GM12891 (cell line): ENCODE measurements at regions not wholly inside any gene's neighbourhood (a gene's known extent, or its start where the extent isn't known, plus 50 kb on each side); places are given as distances from the start of the nearest gene placed in this dataset.
"Not testable (repeated sequence)": the region's sequence is repeated elsewhere in the genome, so short reads cannot be mapped to it uniquely, and the experiment has no call there.

ENCODE experiments used
- DNase-seq: peaks from one replicate; pipeline ENCODE4 v3.0.0; 2011; ENCODE audit warnings: low spot score; ENCODE audit not compliant: insufficient read length
- FAIRE-seq: peaks from 2 replicates; lab custom pipeline; 2011; peaks lifted over from hg19 to GRCh38; lab: Jason Lieb, UNC
- PAX5 ChIP-seq: IDR thresholded peaks from 2 replicates; pipeline ENCODE4 v1.6.1; 2011; ENCODE audit warnings: low read length, moderate library complexity, mild to moderate bottlenecking; ENCODE audit not compliant: insufficient read depth, severe bottlenecking
- POLR2A ChIP-seq: IDR thresholded peaks from 2 replicates; pipeline ENCODE4 v1.6.1; 2011; ENCODE audit warnings: low read depth, low read length, control low read depth
- POLR2AphosphoS5 ChIP-seq: IDR thresholded peaks from 2 replicates; pipeline ENCODE4 v1.6.1; 2011; ENCODE audit warnings: low read depth, low read length, control low read depth
- POU2F2 ChIP-seq: IDR thresholded peaks from 2 replicates; pipeline ENCODE4 v1.6.1; 2011; ENCODE audit warnings: low read depth, mild to moderate bottlenecking, control low read depth, low read length, moderate library complexity
- SPI1 ChIP-seq: IDR thresholded peaks from 2 replicates; pipeline ENCODE4 v1.6.1; 2011; ENCODE audit warnings: low read depth, low read length, control low read depth
- TAF1 ChIP-seq: IDR thresholded peaks from 2 replicates; pipeline ENCODE4 v1.6.1; 2011; ENCODE audit warnings: low read depth, low read length, control low read depth

GRCh38 chr4:187739771-187740170, 255.8 kb upstream of the ZFP42 start:
- FAIRE-seq (no peak), DNase-seq (no peak)

GRCh38 chr4:187744911-187745310, 250.7 kb upstream of the ZFP42 start:
- FAIRE-seq = no peak
- DNase-seq = no peak
- no peak for TF ChIP-seq POU2F2
- TF ChIP-seq POLR2AphosphoS5 = no peak
- no peak for TF ChIP-seq PAX5
- no peak for TF ChIP-seq TAF1
- TF ChIP-seq SPI1 = no peak
- no peak for TF ChIP-seq POLR2A

More at GRCh38 chr4:187739771-187740170, 255.8 kb upstream of the ZFP42 start:
- no peak for TF ChIP-seq SPI1
- TF ChIP-seq POLR2AphosphoS5 = no peak

- DNase-seq, FAIRE-seq: not testable (repeated sequence)
Observed at GRCh38 chr4:187750652-187751051, 244.9 kb upstream of the ZFP42 start.

DNA sequence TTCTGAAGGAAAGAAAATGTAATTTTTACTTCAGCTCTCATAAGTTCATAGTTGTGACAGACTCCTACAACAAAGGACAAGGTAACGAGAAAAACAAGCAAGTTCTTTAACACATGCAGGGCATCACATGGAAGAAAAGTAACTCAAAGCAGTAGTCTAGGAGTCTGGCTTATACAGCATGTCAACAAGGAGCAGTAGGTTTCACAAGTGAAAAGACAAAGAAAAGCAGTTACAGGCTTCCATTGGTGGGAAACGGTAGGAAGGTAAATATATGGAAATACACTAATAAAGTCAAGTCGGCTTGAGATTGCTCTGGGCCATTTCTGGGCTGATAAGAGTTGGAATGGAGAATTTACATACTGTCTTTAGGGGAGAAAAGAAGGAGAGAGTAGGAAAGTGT, 228.4 kb upstream of the ZFP42 start:
- FAIRE-seq (no peak), DNase-seq (no peak)
- TF ChIP-seq PAX5 = no peak
- no peak for TF ChIP-seq TAF1
- no peak for TF ChIP-seq POLR2A
- TF ChIP-seq SPI1 = no peak
- no peak for TF ChIP-seq POU2F2
- no peak for TF ChIP-seq POLR2AphosphoS5

GRCh38 chr4:187767687-187768086, 227.9 kb upstream of the ZFP42 start:
- DNase-seq (no peak), FAIRE-seq (no peak)
- TF ChIP-seq POLR2A = no peak
- TF ChIP-seq POU2F2 = no peak
- no peak for TF ChIP-seq POLR2AphosphoS5
- no peak for TF ChIP-seq TAF1
- no peak for TF ChIP-seq SPI1
- TF ChIP-seq PAX5 = no peak

DNA sequence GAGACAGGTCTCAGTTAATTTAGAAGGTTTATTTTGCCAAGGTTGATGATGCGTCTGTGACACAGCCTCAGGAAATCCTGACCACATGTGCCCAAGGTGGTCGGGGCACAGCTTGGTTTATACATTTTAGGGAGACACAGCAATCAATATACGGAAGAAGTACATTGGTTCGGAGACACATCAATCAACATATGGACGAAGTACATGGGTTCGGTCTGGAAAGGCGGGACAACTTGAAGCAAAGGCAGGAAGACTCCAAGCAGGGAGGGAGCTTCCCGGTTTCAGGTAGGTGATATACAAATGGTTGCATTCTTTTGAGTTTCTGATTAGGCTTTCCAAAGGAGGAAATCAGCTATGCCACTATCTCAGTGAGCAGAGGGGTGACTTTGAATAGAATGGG, 225.2 kb upstream of the ZFP42 start:
- FAIRE-seq (no peak), DNase-seq (no peak)
- TF ChIP-seq POLR2AphosphoS5 (no peak), PAX5 (no peak), POU2F2 (no peak), SPI1 (no peak), POLR2A (no peak), TAF1 (no peak)

DNA sequence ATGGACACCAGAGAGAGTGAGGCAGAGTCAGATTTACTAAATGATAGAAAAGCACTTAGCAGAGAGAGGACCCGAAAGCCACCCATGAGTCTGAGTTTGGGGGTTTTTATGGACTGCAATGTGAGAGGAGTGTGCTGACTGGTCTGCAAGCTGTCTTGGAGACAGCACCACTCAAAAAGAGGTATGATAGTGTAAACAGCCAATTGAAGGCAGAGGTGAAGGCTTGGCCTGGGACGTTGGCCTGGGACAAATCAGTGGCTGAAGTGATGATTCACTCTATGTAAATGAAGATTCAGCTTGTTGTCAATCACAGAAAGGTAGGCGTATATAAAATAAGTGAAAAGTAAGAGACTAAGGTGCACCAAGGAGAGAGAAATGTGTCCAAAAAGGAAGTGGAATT, 217.6 kb upstream of the ZFP42 start:
- FAIRE-seq (no peak), DNase-seq (no peak)
- TF ChIP-seq TAF1 (no peak), POU2F2 (no peak), PAX5 (no peak)

DNA sequence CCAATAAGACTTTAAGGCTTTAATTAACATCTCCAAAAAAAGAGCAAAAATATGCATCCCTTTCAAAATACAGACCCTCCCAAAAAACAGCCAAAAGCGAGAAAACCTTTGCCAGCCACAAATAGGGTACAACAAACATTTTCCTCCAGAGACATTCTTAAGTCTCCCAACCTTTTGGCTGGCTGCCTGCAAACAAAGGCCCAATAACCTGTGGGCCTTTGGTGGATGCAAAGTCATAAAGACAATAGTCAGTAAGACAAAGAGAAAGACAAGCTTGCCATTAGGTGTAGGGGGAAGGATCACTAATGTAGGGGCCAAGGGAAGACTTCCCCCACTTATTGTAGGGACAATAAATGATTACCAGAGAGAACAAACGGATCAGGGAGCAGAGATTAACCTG, 215.5 kb upstream of the ZFP42 start:
- no peak for FAIRE-seq
- DNase-seq = no peak
- TF ChIP-seq POU2F2 (no peak), PAX5 (no peak), TAF1 (no peak), POLR2AphosphoS5 (no peak), SPI1 (no peak), POLR2A (no peak)

- no peak for FAIRE-seq
- TF ChIP-seq POLR2A (no peak), TAF1 (no peak), POLR2AphosphoS5 (no peak), PAX5 (no peak), SPI1 (no peak), POU2F2 (no peak)
Observed at GRCh38 chr4:187782286-187782824, 213.2 kb upstream of the ZFP42 start.

DNA sequence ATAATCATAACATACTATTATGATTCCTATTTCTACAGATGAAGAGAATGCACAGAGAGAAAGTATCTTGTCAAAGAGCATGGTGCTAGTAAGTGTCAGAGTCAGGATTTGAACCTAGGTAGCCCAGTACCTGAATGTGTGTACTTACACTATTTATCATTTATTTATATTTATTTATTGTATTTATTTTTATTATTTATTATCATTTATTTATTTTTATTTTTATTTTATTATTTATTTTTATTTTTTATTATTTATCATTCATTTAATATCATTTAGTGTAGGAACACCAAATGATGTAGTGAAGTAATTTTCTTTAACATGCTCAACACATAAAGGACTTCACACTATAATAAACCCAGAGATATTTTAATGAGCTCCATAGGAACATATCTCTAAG, 209.4 kb upstream of the ZFP42 start:
- FAIRE-seq = no peak
- no peak for DNase-seq
- TF ChIP-seq TAF1 (no peak), POU2F2 (no peak), POLR2A (no peak), SPI1 (no peak), POLR2AphosphoS5 (no peak), PAX5 (no peak)

More at GRCh38 chr4:187782286-187782824, 213.2 kb upstream of the ZFP42 start:
- DNase-seq = no peak

- no peak for FAIRE-seq
- no peak for TF ChIP-seq POLR2AphosphoS5
- no peak for TF ChIP-seq PAX5
- TF ChIP-seq TAF1 = no peak
- TF ChIP-seq POU2F2 = no peak
- TF ChIP-seq POLR2A = no peak
- TF ChIP-seq SPI1 = no peak
- no peak for DNase-seq
Observed at GRCh38 chr4:187789078-187789477, 206.5 kb upstream of the ZFP42 start.
